ENCODE measurements at regions not wholly inside any gene's neighbourhood (a gene's known extent, or its start where the extent isn't known, plus 50 kb on each side); places are given as distances from the start of the nearest gene placed in this dataset.

DNA sequence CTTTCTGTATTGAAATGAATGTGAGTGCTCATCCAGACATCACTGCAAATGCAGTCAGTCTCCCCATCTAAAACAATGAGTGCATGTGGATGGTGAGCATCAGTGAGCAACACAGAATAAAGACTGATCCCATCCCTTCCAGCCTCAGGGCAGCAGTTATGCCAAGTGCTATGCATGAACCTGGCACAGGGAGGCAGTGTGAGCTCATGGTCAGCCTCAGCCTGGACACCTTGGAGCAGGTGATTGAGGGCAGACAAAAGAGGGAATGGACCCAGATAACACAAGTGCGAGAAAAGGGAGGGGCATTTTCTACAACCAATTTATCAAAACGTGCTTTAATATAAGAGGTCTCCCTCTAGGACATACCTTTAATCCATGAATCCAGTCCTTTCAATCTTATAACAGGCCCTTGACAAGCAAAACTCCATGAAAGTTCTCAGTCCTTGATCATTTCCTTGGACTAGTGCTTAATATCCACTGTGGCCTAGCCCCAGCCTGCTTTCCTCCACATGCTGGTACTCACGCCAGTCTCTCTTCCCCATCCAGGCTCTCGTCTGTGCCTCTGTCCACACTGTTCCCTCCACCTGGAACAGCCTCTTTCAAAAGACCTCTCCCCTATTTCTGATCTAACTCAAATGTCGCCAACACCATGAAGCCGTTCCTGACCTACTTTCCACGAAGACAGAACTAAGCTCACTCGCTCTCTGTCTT lies 50.5 kb upstream of the LRRC55 start:
- no peaks in the 10 kb centered on the region for H3K4me1 ChIP-seq (replicated peaks in 1 of 2)
- no peak overlapping the region for H3K4me3 ChIP-seq
- peak in 5 of 6 experiments; percentile 41 to 60 (median 54) for TF ChIP-seq CTCF (IDR thresholded peaks at IDR 0.05)
- TF ChIP-seq POLR2A (IDR thresholded peaks at IDR 0.05), result no peak
- intact Hi-C loops (cut with DNase I), result no loop called here
- H3K27me3 ChIP-seq, result peaks cover 2% of the 10 kb centered on the region
- H3K27ac ChIP-seq, result no peak overlapping the region
- no peaks in the 10 kb centered on the region for H3K36me3 ChIP-seq (replicated peaks in 1 of 2)
- WGBS, 4 donors, result 69 to 78% (median 72%) methylated on average over 8 of the region's 8 CpGs
- H3K9me3 ChIP-seq (replicated peaks in 1 of 3), result no peaks in the 10 kb centered on the region
- peak in 5 of 7 donors; percentile 13 to 65 (median 33) for DNase-seq
